Lung (tissue), 11 donors: ENCODE measurements at regions not wholly inside any gene's neighbourhood (a gene's known extent, or its start where the extent isn't known, plus 50 kb on each side); places are given as distances from the start of the nearest gene placed in this dataset.
A peak's percentile ranks its signal among the peaks of the same experiment; 100 is the strongest.

Experiments used
- ATAC-seq: fragments of 200-7000 bp; cut with Tn5 transposase; one replicate; pipeline ENCODE4 v1.9.1; 2020; ENCODE audit warnings: moderate number of reproducible peaks; ENCODE audit not compliant: insufficient read depth, low FRiP score
- DNase-seq, 3 donors: peaks; one replicate each; pipeline ENCODE4 v3.0.0-alpha.2; 2013 to 2017
- H3K27ac ChIP-seq, 2 donors: one replicate each; pipeline ENCODE4 v1.5.1; 2013; ENCODE audit warnings: mild to moderate bottlenecking in 2 of 2, moderate library complexity in 2 of 2, control low read depth in 1 of 2, inconsistent platforms in 1 of 2, low read depth in 1 of 2, low read length in 1 of 2
- H3K27me3 ChIP-seq, 3 donors: one replicate each; pipeline ENCODE4 v1.5.1; 2013; ENCODE audit warnings: low read length in 2 of 3; ENCODE audit not compliant: control insufficient read depth in 3 of 3, insufficient read depth in 3 of 3
- H3K36me3 ChIP-seq, 4 donors: one replicate each; pipeline ENCODE4 v1.5.1; 2013; ENCODE audit warnings: low read length in 4 of 4, mild to moderate bottlenecking in 1 of 4, moderate library complexity in 1 of 4; ENCODE audit not compliant: control insufficient read depth in 4 of 4, insufficient read depth in 4 of 4
- H3K4me1 ChIP-seq, 5 donors: one replicate each; pipeline ENCODE4 v1.5.1; 2013; ENCODE audit warnings: low read length in 5 of 5, mild to moderate bottlenecking in 2 of 5, moderate library complexity in 1 of 5; ENCODE audit not compliant: control insufficient read depth in 5 of 5, insufficient read depth in 5 of 5
- H3K4me3 ChIP-seq: one replicate; pipeline ENCODE4 v1.5.1; 2013; ENCODE audit warnings: mild to moderate bottlenecking, control low read depth, moderate library complexity
- H3K9ac ChIP-seq, 2 donors: one replicate each; pipeline ENCODE4 v1.5.1; 2013; ENCODE audit warnings: low read length in 2 of 2, control low read depth in 1 of 2; ENCODE audit not compliant: insufficient read depth in 1 of 2
- H3K9me3 ChIP-seq, 4 donors: one replicate each; pipeline ENCODE4 v1.5.1; 2013; ENCODE audit warnings: low read length in 3 of 4, mild to moderate bottlenecking in 1 of 4, moderate library complexity in 1 of 4; ENCODE audit not compliant: control insufficient read depth in 4 of 4, insufficient read depth in 3 of 4
- CTCF ChIP-seq: IDR thresholded peaks from 2 replicates; pipeline ENCODE4 v1.5.1; 2012; ENCODE audit warnings: mild to moderate bottlenecking; ENCODE audit errors: control extremely low read depth, extremely low read depth
- WGBS, 2 donors: extraction: QIAGEN DNeasy Blood & Tissue Kit; methylation state at CpG; one replicate each; pipeline ENCODE4 v1.1.7; 2013; 5-methylcytosine and 5-hydroxymethylcytosine counted together
- donor health status: control.
- donor health status: control.
- donor health status: Bipolar disorder and iron deficiency.
- donor health status: healthy.
- donor health status: DM: yes; HTN: yes; CAD: no.

- Histone ChIP-seq H3K9me3 (peaks cover 0 to 3% (median 0%) of the 10 kb centered on the region in 4 donors), H3K4me1 (no peaks in the 10 kb centered on the region), H3K4me3 (no peak overlapping the region), H3K9ac (no peak overlapping the region), H3K27ac (no peak overlapping the region), H3K27me3 (no peaks in the 10 kb centered on the region), H3K36me3 (no peaks in the 10 kb centered on the region)
- TF ChIP-seq CTCF: no peak
- WGBS, 2 donors: 93% methylated on average over 1 of the region's 1 CpG
- ATAC-seq: no peak
- peak in 2 of 3 donors; percentile 18 to 39 for DNase-seq
These were observed 298.6 kb upstream of the SLC24A2 start for GRCh38 chr9:20087481-20087880.

GRCh38 chr9:20085842-20086241, 297.0 kb upstream of the SLC24A2 start:
- TF ChIP-seq CTCF: no peak
- Histone ChIP-seq H3K4me1 (no peaks in the 10 kb centered on the region), H3K9me3 (peaks cover 0 to 6% (median 0%) of the 10 kb centered on the region in 4 donors), H3K4me3 (no peak overlapping the region), H3K36me3 (no peaks in the 10 kb centered on the region), H3K27me3 (no peaks in the 10 kb centered on the region), H3K27ac (no peak overlapping the region), H3K9ac (no peak overlapping the region)
- ATAC-seq (no peak), DNase-seq (no peak)
- WGBS, 2 donors: 81 to 100% methylated on average over 1 of the region's 1 CpG

- H3K4me3 ChIP-seq: no peak overlapping the region
- H3K36me3 ChIP-seq: no peaks in the 10 kb centered on the region
- 38 to 42% methylated on average over 2 of the region's 2 CpGs for WGBS, 2 donors
- H3K27ac ChIP-seq: no peak overlapping the region
- no peak for TF ChIP-seq CTCF
- DNase-seq (no peak), ATAC-seq (peak; percentile 67)
- no peak overlapping the region for H3K9ac ChIP-seq
- no peaks in the 10 kb centered on the region for H3K27me3 ChIP-seq
- H3K4me1 ChIP-seq: no peaks in the 10 kb centered on the region
- H3K9me3 ChIP-seq: peaks cover 0 to 2% (median 0%) of the 10 kb centered on the region in 4 donors
These were observed 295.3 kb upstream of the SLC24A2 start for GRCh38 chr9:20084125-20084524.

GRCh38 chr9:20083390-20083789, 294.6 kb upstream of the SLC24A2 start:
- H3K4me3 ChIP-seq: no peak overlapping the region
- H3K27me3 ChIP-seq: no peaks in the 10 kb centered on the region
- DNase-seq: no peak
- H3K4me1 ChIP-seq: no peaks in the 10 kb centered on the region
- no peaks in the 10 kb centered on the region for H3K36me3 ChIP-seq
- no peak for TF ChIP-seq CTCF
- no peak for ATAC-seq
- H3K9me3 ChIP-seq: peaks cover 0 to 2% (median 0%) of the 10 kb centered on the region in 4 donors
- H3K27ac ChIP-seq: no peak overlapping the region
- no peak overlapping the region for H3K9ac ChIP-seq
- WGBS, 2 donors: 91 to 92% methylated on average over 4 of the region's 4 CpGs
